ENCODE measurements at regions not wholly inside any gene's neighbourhood (a gene's known extent, or its start where the extent isn't known, plus 50 kb on each side); places are given as distances from the start of the nearest gene placed in this dataset.

- dilution Hi-C loops (cut with HindIII; ENCODE audit: low sequenced_read_pairs, unreplicated experiment) (no loop called here), intact Hi-C loops (cut with micrococcal nuclease) (no loop called here), in situ Hi-C loops (cut with MboI; ENCODE audit: low sequenced_read_pairs) (no loop called here)
- no peak overlapping the region for H4K91ac ChIP-seq (ENCODE audit: insufficient read depth, low read depth, low read length)
- ChIA-PET CTCF (no interaction called here), POLR2A (ENCODE audit: unreplicated experiment) (no interaction called here)
- H2BK15ac ChIP-seq (ENCODE audit: low read depth, low read length) = no peak overlapping the region
- no TSS peak for BruUV-seq (replicated peaks)
- no peak overlapping the region for H2AK5ac ChIP-seq (ENCODE audit: low read depth, low read length)
- no peak overlapping the region for H3K23ac ChIP-seq (ENCODE audit: low read depth, low read length)
- no peak overlapping the region for H3K27ac ChIP-seq (ENCODE audit: insufficient read depth, low read length)
- H3K4me3 ChIP-seq (ENCODE audit: insufficient read depth, low read depth, low read length) = no peak overlapping the region
- no peak overlapping the region for H2BK20ac ChIP-seq (ENCODE audit: low read depth, low read length)
- no peak overlapping the region for H3K14ac ChIP-seq (replicated peaks; ENCODE audit: low read depth, low read length)
- no peak overlapping the region for H3K4me2 ChIP-seq (ENCODE audit: low read depth, low read length)
- TF ChIP-seq RCOR1 (IDR thresholded peaks at IDR 0.05; ENCODE audit: insufficient replicate concordance, low read length) (no peak), FOS (IDR thresholded peaks at IDR 0.05; ENCODE audit: low read depth, low read length) (no peak), ELK1 (IDR thresholded peaks at IDR 0.05; ENCODE audit: borderline replicate concordance, low read depth, low read length) (no peak), CHD1 (IDR thresholded peaks at IDR 0.05; ENCODE audit: low read depth, low read length) (no peak), CEBPB (IDR thresholded peaks at IDR 0.05; ENCODE audit: low read depth, low read length) (no peak), MXI1 (IDR thresholded peaks at IDR 0.05; ENCODE audit: borderline replicate concordance, low read depth, low read length) (no peak), SMC3 (IDR thresholded peaks at IDR 0.05; ENCODE audit: low read depth, low read length) (no peak), RAD21 (IDR thresholded peaks at IDR 0.05; ENCODE audit: low read length) (no peak), BHLHE40 (IDR thresholded peaks at IDR 0.05; ENCODE audit: low read depth, low read length) (no peak), MAZ (IDR thresholded peaks at IDR 0.05; ENCODE audit: borderline replicate concordance, low read depth, low read length) (no peak), MAFK (IDR thresholded peaks at IDR 0.05; ENCODE audit: low read depth, low read length) (no peak)
- TF ChIP-seq, protein P1, sequence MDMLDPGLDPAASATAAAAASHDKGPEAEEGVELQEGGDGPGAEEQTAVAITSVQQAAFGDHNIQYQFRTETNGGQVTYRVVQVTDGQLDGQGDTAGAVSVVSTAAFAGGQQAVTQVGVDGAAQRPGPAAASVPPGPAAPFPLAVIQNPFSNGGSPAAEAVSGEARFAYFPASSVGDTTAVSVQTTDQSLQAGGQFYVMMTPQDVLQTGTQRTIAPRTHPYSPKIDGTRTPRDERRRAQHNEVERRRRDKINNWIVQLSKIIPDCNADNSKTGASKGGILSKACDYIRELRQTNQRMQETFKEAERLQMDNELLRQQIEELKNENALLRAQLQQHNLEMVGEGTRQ (IDR thresholded peaks at IDR 0.05; ENCODE audit: low read depth, low read length) = no peak
- TF ChIP-seq, protein P2, sequence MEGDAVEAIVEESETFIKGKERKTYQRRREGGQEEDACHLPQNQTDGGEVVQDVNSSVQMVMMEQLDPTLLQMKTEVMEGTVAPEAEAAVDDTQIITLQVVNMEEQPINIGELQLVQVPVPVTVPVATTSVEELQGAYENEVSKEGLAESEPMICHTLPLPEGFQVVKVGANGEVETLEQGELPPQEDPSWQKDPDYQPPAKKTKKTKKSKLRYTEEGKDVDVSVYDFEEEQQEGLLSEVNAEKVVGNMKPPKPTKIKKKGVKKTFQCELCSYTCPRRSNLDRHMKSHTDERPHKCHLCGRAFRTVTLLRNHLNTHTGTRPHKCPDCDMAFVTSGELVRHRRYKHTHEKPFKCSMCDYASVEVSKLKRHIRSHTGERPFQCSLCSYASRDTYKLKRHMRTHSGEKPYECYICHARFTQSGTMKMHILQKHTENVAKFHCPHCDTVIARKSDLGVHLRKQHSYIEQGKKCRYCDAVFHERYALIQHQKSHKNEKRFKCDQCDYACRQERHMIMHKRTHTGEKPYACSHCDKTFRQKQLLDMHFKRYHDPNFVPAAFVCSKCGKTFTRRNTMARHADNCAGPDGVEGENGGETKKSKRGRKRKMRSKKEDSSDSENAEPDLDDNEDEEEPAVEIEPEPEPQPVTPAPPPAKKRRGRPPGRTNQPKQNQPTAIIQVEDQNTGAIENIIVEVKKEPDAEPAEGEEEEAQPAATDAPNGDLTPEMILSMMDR (conservative IDR thresholded peaks at IDR 0.05; ENCODE audit: low read depth, low read length) = no peak
- no peak overlapping the region for H2AK9ac ChIP-seq (replicated peaks; ENCODE audit: low read depth, low read length, poor library complexity)
- no peaks in the 10 kb centered on the region for H4K20me1 ChIP-seq (ENCODE audit: insufficient read depth, low read length)
- no peaks in the 10 kb centered on the region for H3K4me1 ChIP-seq (ENCODE audit: control insufficient read depth, insufficient read depth, low read length)
- no peaks in the 10 kb centered on the region for H3K9me1 ChIP-seq (ENCODE audit: insufficient read depth, low read length)
- no peaks in the 10 kb centered on the region for H3K27me3 ChIP-seq (ENCODE audit: control insufficient read depth, insufficient read depth, low read length)
- H3K56ac ChIP-seq (ENCODE audit: extremely low read depth, insufficient read depth, low read length) = no peak overlapping the region
- H2BK5ac ChIP-seq (ENCODE audit: low read depth, low read length, poor library complexity, severe bottlenecking) = no peak overlapping the region
- DNase-seq (no peak), ATAC-seq (ENCODE audit: low read depth) (no peak)
- no CpG with 5 or more reads among the region's 3 CpGs for WGBS, 2 experiments (ENCODE audit: extremely low coverage in 2 of 2, insufficient read length in 1 of 2)
- H2BK120ac ChIP-seq (ENCODE audit: low read depth, low read length) = no peak overlapping the region
- no peak overlapping the region for H4K5ac ChIP-seq (ENCODE audit: low read depth, low read length)
- no peak overlapping the region for H3K4ac ChIP-seq (ENCODE audit: low read depth, low read length)
- H3K79me1 ChIP-seq (ENCODE audit: low read depth in 1 of 2, low read length in 2 of 2) = no peaks in the 10 kb centered on the region
- no peaks in the 10 kb centered on the region for H3K36me3 ChIP-seq (ENCODE audit: control insufficient read depth, insufficient read depth, low read length)
- H3K9ac ChIP-seq (ENCODE audit: low read depth, low read length) = no peak overlapping the region
- H3K18ac ChIP-seq (ENCODE audit: low read depth, low read length) = no peak overlapping the region
- H3K9me3 ChIP-seq (ENCODE audit: control insufficient read depth, insufficient read depth, low read length) = no peaks in the 10 kb centered on the region
- no peak overlapping the region for H4K8ac ChIP-seq (ENCODE audit: low read depth in 2 of 2, low read length in 2 of 2)
- no peak overlapping the region for H2AFZ ChIP-seq (replicated peaks; ENCODE audit: low read length, poor library complexity)
Observed at GRCh38 chr1:163712321-163712720, 390.6 kb downstream of the NUF2 start.

All from IMR-90 (cell line).